Nephron progenitor cell (in vitro differentiated cells): ENCODE measurements at regions not wholly inside any gene's neighbourhood (a gene's known extent, or its start where the extent isn't known, plus 50 kb on each side); places are given as distances from the start of the nearest gene placed in this dataset.

Experiments
- DNase-seq: peaks from one replicate; pipeline ENCODE4 v3.0.0; 2021
- H3K27ac Mint-ChIP-seq: 2 replicates; pipeline ENCODE4 v1.8.0; 2021; ENCODE audit warnings: mild to moderate bottlenecking, moderate library complexity, mixed read lengths
- H3K27me3 Mint-ChIP-seq: 2 replicates; pipeline ENCODE4 v1.8.0; 2021; ENCODE audit warnings: mild to moderate bottlenecking, low read depth, mixed read lengths; ENCODE audit not compliant: poor library complexity
- H3K36me3 Mint-ChIP-seq: 2 replicates; pipeline ENCODE4 v1.8.0; 2021; ENCODE audit warnings: low read depth, mixed read lengths
- H3K4me1 Mint-ChIP-seq: 2 replicates; pipeline ENCODE4 v1.8.0; 2021; ENCODE audit warnings: mixed read lengths
- H3K4me3 Mint-ChIP-seq: 2 replicates; pipeline ENCODE4 v1.8.0; 2021; ENCODE audit warnings: mild to moderate bottlenecking, moderate library complexity, mixed read lengths
- H3K9me3 Mint-ChIP-seq: 2 replicates; pipeline ENCODE4 v1.8.0; 2021; ENCODE audit warnings: mild to moderate bottlenecking, moderate library complexity, mixed read lengths
- TF ChIP-seq, protein P1 (sequence below): fragments of 200-600 bp; sonication (generic); IDR thresholded peaks from 2 replicates; pipeline ENCODE4 v1.5.0; 2021; ENCODE audit warnings: antibody characterized with exemption

- H3K27me3 Mint-ChIP-seq = peaks cover 5% of the 10 kb centered on the region
- no peak overlapping the region for H3K27ac Mint-ChIP-seq
- H3K9me3 Mint-ChIP-seq = no peaks in the 10 kb centered on the region
- no peak overlapping the region for H3K4me3 Mint-ChIP-seq
- TF ChIP-seq, protein P1, sequence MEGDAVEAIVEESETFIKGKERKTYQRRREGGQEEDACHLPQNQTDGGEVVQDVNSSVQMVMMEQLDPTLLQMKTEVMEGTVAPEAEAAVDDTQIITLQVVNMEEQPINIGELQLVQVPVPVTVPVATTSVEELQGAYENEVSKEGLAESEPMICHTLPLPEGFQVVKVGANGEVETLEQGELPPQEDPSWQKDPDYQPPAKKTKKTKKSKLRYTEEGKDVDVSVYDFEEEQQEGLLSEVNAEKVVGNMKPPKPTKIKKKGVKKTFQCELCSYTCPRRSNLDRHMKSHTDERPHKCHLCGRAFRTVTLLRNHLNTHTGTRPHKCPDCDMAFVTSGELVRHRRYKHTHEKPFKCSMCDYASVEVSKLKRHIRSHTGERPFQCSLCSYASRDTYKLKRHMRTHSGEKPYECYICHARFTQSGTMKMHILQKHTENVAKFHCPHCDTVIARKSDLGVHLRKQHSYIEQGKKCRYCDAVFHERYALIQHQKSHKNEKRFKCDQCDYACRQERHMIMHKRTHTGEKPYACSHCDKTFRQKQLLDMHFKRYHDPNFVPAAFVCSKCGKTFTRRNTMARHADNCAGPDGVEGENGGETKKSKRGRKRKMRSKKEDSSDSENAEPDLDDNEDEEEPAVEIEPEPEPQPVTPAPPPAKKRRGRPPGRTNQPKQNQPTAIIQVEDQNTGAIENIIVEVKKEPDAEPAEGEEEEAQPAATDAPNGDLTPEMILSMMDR = no peak
- H3K4me1 Mint-ChIP-seq = peaks cover 51% of the 10 kb centered on the region
- no peaks in the 10 kb centered on the region for H3K36me3 Mint-ChIP-seq
- DNase-seq = no peak
Measured at GRCh38 chr12:107397890-107398500, 287.6 kb upstream of the PWP1 start.

GRCh38 chr12:107399046-107399445, 286.6 kb upstream of the PWP1 start:
- no peak overlapping the region for H3K27ac Mint-ChIP-seq

GRCh38 chr12:107400686-107401447, 284.7 kb upstream of the PWP1 start:
- Mint-ChIP-seq H3K36me3 (no peaks in the 10 kb centered on the region), H3K9me3 (no peaks in the 10 kb centered on the region), H3K27ac (no peak overlapping the region), H3K4me1 (peaks cover 45% of the 10 kb centered on the region), H3K27me3 (no peaks in the 10 kb centered on the region), H3K4me3 (no peak overlapping the region)
- DNase-seq = no peak
- TF ChIP-seq, protein P1 = no peak

More at GRCh38 chr12:107399046-107399445, 286.6 kb upstream of the PWP1 start:
- Mint-ChIP-seq H3K4me1 (peaks cover 45% of the 10 kb centered on the region), H3K4me3 (no peak overlapping the region), H3K27me3 (no peaks in the 10 kb centered on the region), H3K9me3 (no peaks in the 10 kb centered on the region), H3K36me3 (no peaks in the 10 kb centered on the region)
- TF ChIP-seq, protein P1 = no peak
- no peak for DNase-seq

- Mint-ChIP-seq H3K4me1 (peaks cover 36% of the 10 kb centered on the region), H3K36me3 (no peaks in the 10 kb centered on the region), H3K27me3 (peaks cover 12% of the 10 kb centered on the region), H3K27ac (no peak overlapping the region), H3K9me3 (no peaks in the 10 kb centered on the region), H3K4me3 (no peak overlapping the region)
- DNase-seq = peak; percentile 60
- TF ChIP-seq, protein P1 = peak; percentile 60
Measured at GRCh38 chr12:107402041-107403022, 283.3 kb upstream of the PWP1 start.

GRCh38 chr12:107404981-107405380, 280.6 kb upstream of the PWP1 start:
- Mint-ChIP-seq H3K27ac (no peak overlapping the region), H3K27me3 (peaks cover 17% of the 10 kb centered on the region), H3K9me3 (no peaks in the 10 kb centered on the region), H3K4me3 (no peak overlapping the region), H3K36me3 (no peaks in the 10 kb centered on the region), H3K4me1 (peaks cover 19% of the 10 kb centered on the region)
- TF ChIP-seq, protein P1 = peak; percentile 16
- no peak for DNase-seq
